ENCODE measurements at regions not wholly inside any gene's neighbourhood (a gene's known extent, or its start where the extent isn't known, plus 50 kb on each side); places are given as distances from the start of the nearest gene placed in this dataset.
A peak's percentile ranks its signal among the peaks of the same experiment; 100 is the strongest.

- H3K27me3 Mint-ChIP-seq (ENCODE audit: unreplicated experiment): no peaks in the 10 kb centered on the region
These were observed 58.7 kb upstream of the FDX1 start for GRCh38 chr11:110371084-110371483.

GRCh38 chr11:110373051-110373702 lies 56.6 kb upstream of the FDX1 start:
- no peaks in the 10 kb centered on the region for H3K27me3 Mint-ChIP-seq (ENCODE audit: unreplicated experiment)
- H3K36me3 Mint-ChIP-seq (ENCODE audit: unreplicated experiment): no peaks in the 10 kb centered on the region
- no peak overlapping the region for H3K4me3 Mint-ChIP-seq (ENCODE audit: unreplicated experiment)
- no peak overlapping the region for H3K27ac Mint-ChIP-seq (ENCODE audit: unreplicated experiment)
- H3K4me1 Mint-ChIP-seq (ENCODE audit: low read depth, unreplicated experiment): peaks cover 6% of the 10 kb centered on the region
- H3K9me3 Mint-ChIP-seq (ENCODE audit: unreplicated experiment): no peaks in the 10 kb centered on the region
- no peak for DNase-seq
- no peak for TF ChIP-seq CTCF (IDR thresholded peaks at IDR 0.05; ENCODE audit: partially characterized antibody, unreplicated experiment)

More at GRCh38 chr11:110371084-110371483, 58.7 kb upstream of the FDX1 start:
- no peaks in the 10 kb centered on the region for H3K4me1 Mint-ChIP-seq (ENCODE audit: low read depth, unreplicated experiment)
- no peaks in the 10 kb centered on the region for H3K36me3 Mint-ChIP-seq (ENCODE audit: unreplicated experiment)
- H3K9me3 Mint-ChIP-seq (ENCODE audit: unreplicated experiment): no peaks in the 10 kb centered on the region
- no peak overlapping the region for H3K27ac Mint-ChIP-seq (ENCODE audit: unreplicated experiment)
- DNase-seq: no peak
- no peak overlapping the region for H3K4me3 Mint-ChIP-seq (ENCODE audit: unreplicated experiment)
- TF ChIP-seq CTCF (IDR thresholded peaks at IDR 0.05; ENCODE audit: partially characterized antibody, unreplicated experiment): no peak

- Mint-ChIP-seq H3K36me3 (ENCODE audit: unreplicated experiment) (no peaks in the 10 kb centered on the region), H3K27me3 (ENCODE audit: unreplicated experiment) (no peaks in the 10 kb centered on the region), H3K4me3 (ENCODE audit: unreplicated experiment) (no peak overlapping the region), H3K9me3 (ENCODE audit: unreplicated experiment) (no peaks in the 10 kb centered on the region), H3K27ac (ENCODE audit: unreplicated experiment) (no peak overlapping the region), H3K4me1 (ENCODE audit: low read depth, unreplicated experiment) (peaks cover 6% of the 10 kb centered on the region)
- TF ChIP-seq CTCF (IDR thresholded peaks at IDR 0.05; ENCODE audit: partially characterized antibody, unreplicated experiment): no peak
- DNase-seq: no peak
These were observed 54.8 kb upstream of the FDX1 start for GRCh38 chr11:110374921-110375320.

DNA sequence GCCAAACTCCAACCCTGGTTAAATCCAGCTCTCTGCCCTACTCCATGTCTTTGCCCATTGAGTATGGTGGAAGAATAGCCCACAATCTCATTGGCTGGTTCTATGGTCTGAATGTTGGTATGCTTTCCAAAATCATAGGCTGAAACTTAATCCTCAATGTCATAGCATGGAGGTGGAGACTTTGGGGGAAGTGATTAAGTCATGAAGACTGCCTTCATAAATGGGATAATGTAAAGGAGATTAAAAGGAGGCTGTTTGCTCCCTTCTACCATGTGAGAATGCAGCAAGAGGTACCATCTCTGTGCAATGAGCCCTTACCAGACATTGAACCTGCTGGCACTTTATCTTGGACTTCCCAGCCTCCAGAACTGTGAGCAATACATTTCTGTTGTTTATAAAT lies 54.4 kb upstream of the FDX1 start:
- H3K4me1 Mint-ChIP-seq (ENCODE audit: low read depth, unreplicated experiment): peaks cover 6% of the 10 kb centered on the region
- no peak for TF ChIP-seq CTCF (IDR thresholded peaks at IDR 0.05; ENCODE audit: partially characterized antibody, unreplicated experiment)
- H3K27ac Mint-ChIP-seq (ENCODE audit: unreplicated experiment): no peak overlapping the region
- DNase-seq: no peak
- H3K4me3 Mint-ChIP-seq (ENCODE audit: unreplicated experiment): no peak overlapping the region
- no peaks in the 10 kb centered on the region for H3K9me3 Mint-ChIP-seq (ENCODE audit: unreplicated experiment)
- H3K36me3 Mint-ChIP-seq (ENCODE audit: unreplicated experiment): no peaks in the 10 kb centered on the region
- H3K27me3 Mint-ChIP-seq (ENCODE audit: unreplicated experiment): no peaks in the 10 kb centered on the region

DNA sequence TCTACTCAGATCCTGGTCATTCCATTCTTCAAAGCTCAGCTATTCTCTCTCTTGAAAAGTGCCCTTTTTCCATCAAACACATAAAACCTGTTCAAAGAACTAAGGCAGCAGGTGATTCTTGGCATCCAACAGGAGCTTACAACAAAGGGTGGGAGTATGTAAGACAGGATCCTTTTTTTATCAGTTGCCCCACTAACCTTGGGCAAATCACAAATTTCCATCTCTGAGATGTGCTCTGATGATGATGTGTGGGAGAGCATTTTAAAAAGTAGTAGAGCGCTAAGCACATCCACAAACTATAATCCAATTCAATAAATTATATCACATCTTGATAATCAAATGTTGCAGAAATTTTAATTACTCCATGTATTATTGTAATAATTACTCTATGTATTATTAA lies 53.7 kb upstream of the FDX1 start:
- no peaks in the 10 kb centered on the region for H3K27me3 Mint-ChIP-seq (ENCODE audit: unreplicated experiment)
- no peaks in the 10 kb centered on the region for H3K9me3 Mint-ChIP-seq (ENCODE audit: unreplicated experiment)
- H3K4me1 Mint-ChIP-seq (ENCODE audit: low read depth, unreplicated experiment): peaks cover 6% of the 10 kb centered on the region
- H3K4me3 Mint-ChIP-seq (ENCODE audit: unreplicated experiment): no peak overlapping the region
- no peak for TF ChIP-seq CTCF (IDR thresholded peaks at IDR 0.05; ENCODE audit: partially characterized antibody, unreplicated experiment)
- H3K36me3 Mint-ChIP-seq (ENCODE audit: unreplicated experiment): no peaks in the 10 kb centered on the region
- DNase-seq: no peak
- H3K27ac Mint-ChIP-seq (ENCODE audit: unreplicated experiment): peak overlapping the region; percentile 25
